DOHH2 (cell line): ENCODE measurements at regions not wholly inside any gene's neighbourhood (a gene's known extent, or its start where the extent isn't known, plus 50 kb on each side); places are given as distances from the start of the nearest gene placed in this dataset.

Source experiments
- H3F3A ChIP-seq: fragments of 200-600 bp; sonication (generic), shearing (Covaris generic); 2 replicates; pipeline ENCODE4 v1.6.0; 2016; ENCODE audit warnings: antibody characterized with exemption, mild to moderate bottlenecking; ENCODE audit not compliant: control insufficient read depth, insufficient read depth
- H3K27ac ChIP-seq: fragments of 200-600 bp; sonication (generic); 2 replicates; pipeline ENCODE4 v1.5.1; 2014; ENCODE audit warnings: low read depth, mild to moderate bottlenecking, low read length, moderate library complexity
- H3K27me3 ChIP-seq: fragments of 200-600 bp; sonication (generic); 2 replicates; pipeline ENCODE4 v1.6.1; 2014; ENCODE audit warnings: mild to moderate bottlenecking, low read length, mixed read lengths; ENCODE audit not compliant: control insufficient read depth
- H3K36me3 ChIP-seq: fragments of 200-600 bp; sonication (generic); 2 replicates; pipeline ENCODE4 v1.6.1; 2014; ENCODE audit warnings: mild to moderate bottlenecking, low read length, moderate library complexity, mixed read lengths; ENCODE audit not compliant: control insufficient read depth
- H3K4me1 ChIP-seq: fragments of 200-600 bp; sonication (generic); 2 replicates; pipeline ENCODE4 v1.6.1; 2014; ENCODE audit warnings: mild to moderate bottlenecking, low read length, mixed read lengths; ENCODE audit not compliant: control insufficient read depth
- H3K4me2 ChIP-seq: fragments of 200-600 bp; sonication (generic); 2 replicates; pipeline ENCODE4 v1.6.0; 2014; ENCODE audit warnings: mild to moderate bottlenecking, low read length, moderate library complexity
- H3K4me3 ChIP-seq: fragments of 200-600 bp; sonication (generic); 2 replicates; pipeline ENCODE4 v1.5.1; 2014; ENCODE audit warnings: mild to moderate bottlenecking, low read length, mixed read lengths
- H3K79me2 ChIP-seq: fragments of 200-600 bp; sonication (generic); 2 replicates; pipeline ENCODE4 v1.6.1; 2014; ENCODE audit warnings: mild to moderate bottlenecking, low read length, mixed read lengths; ENCODE audit not compliant: control insufficient read depth
- H3K9me2 ChIP-seq: fragments of 200-600 bp; sonication (generic); replicated peaks from 2 replicates; pipeline ENCODE4 v1.6.1; 2014; ENCODE audit warnings: mild to moderate bottlenecking, low read length, mixed read lengths; ENCODE audit not compliant: control insufficient read depth
- H3K9me3 ChIP-seq: fragments of 200-600 bp; sonication (generic); 2 replicates; pipeline ENCODE4 v1.6.1; 2014; ENCODE audit warnings: antibody characterized with exemption, low read length, mixed read lengths; ENCODE audit not compliant: control insufficient read depth, insufficient read depth
- H4K20me1 ChIP-seq: fragments of 200-600 bp; sonication (generic); 2 replicates; pipeline ENCODE4 v1.6.0; 2014; ENCODE audit warnings: low read depth, mild to moderate bottlenecking, antibody characterized with exemption, low read length, moderate library complexity; ENCODE audit not compliant: control insufficient read depth, insufficient read depth
- CTCF ChIP-seq: fragments of 200-600 bp; sonication (generic); IDR thresholded peaks from one replicate; pipeline ENCODE4 v1.5.1; 2014; ENCODE audit warnings: antibody characterized with exemption, mild to moderate bottlenecking, low read depth, low read length; ENCODE audit not compliant: poor library complexity, severe bottlenecking
- EZH2phosphoT487 ChIP-seq: fragments of 200-600 bp; sonication (generic); IDR thresholded peaks from 2 replicates; pipeline ENCODE4 v1.6.1; 2017; ENCODE audit warnings: borderline replicate concordance, mild to moderate bottlenecking, antibody characterized with exemption, low read length, moderate library complexity, mixed read lengths

- no peak overlapping the region for H3K27ac ChIP-seq
- H3K36me3 ChIP-seq = no peaks in the 10 kb centered on the region
- TF ChIP-seq CTCF = no peak
- TF ChIP-seq EZH2phosphoT487 = no peak
- no peak overlapping the region for H3K4me2 ChIP-seq
- H3K4me3 ChIP-seq = no peak overlapping the region
- H3K79me2 ChIP-seq = no peaks in the 10 kb centered on the region
- H3K27me3 ChIP-seq = no peaks in the 10 kb centered on the region
- H3F3A ChIP-seq = no peaks in the 10 kb centered on the region
- H4K20me1 ChIP-seq = no peaks in the 10 kb centered on the region
- no peaks in the 10 kb centered on the region for H3K4me1 ChIP-seq
- no peaks in the 10 kb centered on the region for H3K9me2 ChIP-seq
- no peaks in the 10 kb centered on the region for H3K9me3 ChIP-seq
Observed at GRCh38 chr1:90510143-90510542, 207.0 kb downstream of the BARHL2 start.

- TF ChIP-seq CTCF (no peak), EZH2phosphoT487 (no peak)
- no peak overlapping the region for H3K4me2 ChIP-seq
- no peaks in the 10 kb centered on the region for H3K9me2 ChIP-seq
- no peaks in the 10 kb centered on the region for H3K4me1 ChIP-seq
- no peaks in the 10 kb centered on the region for H3F3A ChIP-seq
- no peaks in the 10 kb centered on the region for H4K20me1 ChIP-seq
- H3K36me3 ChIP-seq = no peaks in the 10 kb centered on the region
- H3K4me3 ChIP-seq = no peak overlapping the region
- H3K9me3 ChIP-seq = no peaks in the 10 kb centered on the region
- H3K27ac ChIP-seq = no peak overlapping the region
- no peaks in the 10 kb centered on the region for H3K27me3 ChIP-seq
- H3K79me2 ChIP-seq = no peaks in the 10 kb centered on the region
Observed at GRCh38 chr1:90509225-90510048, 207.7 kb downstream of the BARHL2 start.

GRCh38 chr1:90508376-90509167 is 208.5 kb downstream of the BARHL2 start:
- H3K9me3 ChIP-seq = no peaks in the 10 kb centered on the region
- no peak overlapping the region for H3K27ac ChIP-seq
- no peak overlapping the region for H3K4me3 ChIP-seq
- no peaks in the 10 kb centered on the region for H3K79me2 ChIP-seq
- no peaks in the 10 kb centered on the region for H4K20me1 ChIP-seq
- H3K4me1 ChIP-seq = no peaks in the 10 kb centered on the region
- H3K36me3 ChIP-seq = no peaks in the 10 kb centered on the region
- no peaks in the 10 kb centered on the region for H3F3A ChIP-seq
- no peak overlapping the region for H3K4me2 ChIP-seq
- no peaks in the 10 kb centered on the region for H3K27me3 ChIP-seq
- TF ChIP-seq CTCF = no peak
- TF ChIP-seq EZH2phosphoT487 = no peak
- H3K9me2 ChIP-seq = no peaks in the 10 kb centered on the region
